NCI-H2081 (cell line): ENCODE measurements at regions not wholly inside any gene's neighbourhood (a gene's known extent, or its start where the extent isn't known, plus 50 kb on each side); places are given as distances from the start of the nearest gene placed in this dataset.

ENCODE experiments used
- DNase-seq, 2 experiments: peaks; one replicate each; lab custom pipeline; 2025; lab: John Stamatoyannopoulos, UW

- DNase-seq = no peak
Observed at GRCh38 chr17:14813649-14814370, 451.3 kb downstream of the PMP22 start.

GRCh38 chr17:14808425-14808824 is 456.7 kb downstream of the PMP22 start:
- no peak for DNase-seq

- no peak for DNase-seq
Observed at GRCh38 chr17:14805348-14805747, 459.8 kb downstream of the PMP22 start.

GRCh38 chr17:14803826-14804225 is 461.3 kb downstream of the PMP22 start:
- DNase-seq = no peak

GRCh38 chr17:14797801-14798200 is 467.3 kb downstream of the PMP22 start:
- no peak for DNase-seq

- DNase-seq = no peak
Observed at GRCh38 chr17:14797021-14797420, 468.1 kb downstream of the PMP22 start.

- DNase-seq = no peak
Observed at GRCh38 chr17:14794961-14795360, 470.2 kb downstream of the PMP22 start.

- DNase-seq = no peak
Observed at GRCh38 chr17:14793237-14793636, 471.9 kb downstream of the PMP22 start.

- DNase-seq = no peak
Observed at GRCh38 chr17:14792746-14793145, 472.4 kb downstream of the PMP22 start.

- DNase-seq = no peak
Observed at GRCh38 chr17:14791221-14791620, 473.9 kb downstream of the PMP22 start.

- DNase-seq = no peak
Observed at GRCh38 chr17:14790521-14790920, 474.6 kb downstream of the PMP22 start.

GRCh38 chr17:14784997-14785696 is 480.0 kb downstream of the PMP22 start:
- DNase-seq = no peak

GRCh38 chr17:14781123-14781522 is 480.2 kb downstream of the HS3ST3B1 start:
- no peak for DNase-seq

- no peak for DNase-seq
Observed at GRCh38 chr17:14780097-14780651, 479.3 kb downstream of the HS3ST3B1 start.

- no peak for DNase-seq
Observed at GRCh38 chr17:14779241-14779640, 478.4 kb downstream of the HS3ST3B1 start.

- no peak for DNase-seq
Observed at GRCh38 chr17:14777291-14777690, 476.4 kb downstream of the HS3ST3B1 start.

GRCh38 chr17:14776791-14777190 is 475.9 kb downstream of the HS3ST3B1 start:
- DNase-seq = no peak

- DNase-seq = no peak
Observed at GRCh38 chr17:14775731-14776492, 475.0 kb downstream of the HS3ST3B1 start.

- DNase-seq = no peak
Observed at GRCh38 chr17:14774774-14775173, 473.9 kb downstream of the HS3ST3B1 start.

GRCh38 chr17:14772776-14773175 is 471.9 kb downstream of the HS3ST3B1 start:
- DNase-seq = no peak

GRCh38 chr17:14771543-14771942 is 470.7 kb downstream of the HS3ST3B1 start:
- DNase-seq = no peak

GRCh38 chr17:14768923-14769322 is 468.0 kb downstream of the HS3ST3B1 start:
- DNase-seq = no peak
